HG03521 (cell line): ENCODE measurements at regions not wholly inside any gene's neighbourhood (a gene's known extent, or its start where the extent isn't known, plus 50 kb on each side); places are given as distances from the start of the nearest gene placed in this dataset.

Source experiments
- ATAC-seq: cut with Tn5 transposase; IDR thresholded peaks from one replicate; pipeline ENCODE4 v1.9.1; 2021; ENCODE audit warnings: mild to moderate bottlenecking, moderate library complexity; ENCODE audit not compliant: unreplicated experiment

GRCh38 chr13:56924401-56924800, 216.3 kb upstream of the PRR20A start:
- no peak for ATAC-seq

DNA sequence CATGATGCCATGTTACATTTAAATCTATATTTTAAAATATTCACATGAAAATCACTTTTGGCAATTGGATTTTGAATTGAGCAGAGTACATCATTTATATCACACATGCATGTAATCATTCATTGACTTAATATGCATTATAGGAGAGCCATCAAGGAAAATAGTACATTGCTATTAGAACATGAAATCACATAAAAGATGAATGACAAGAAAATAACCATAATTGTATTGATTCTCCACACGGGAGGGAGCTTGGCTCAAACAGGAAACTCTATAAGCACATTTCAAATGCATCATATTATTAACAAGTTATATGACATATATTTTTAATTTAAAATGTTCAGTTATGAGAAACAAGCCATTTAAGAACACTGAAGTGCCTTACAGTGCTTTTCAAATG, 208.6 kb upstream of the PRR20A start:
- no peak for ATAC-seq

DNA sequence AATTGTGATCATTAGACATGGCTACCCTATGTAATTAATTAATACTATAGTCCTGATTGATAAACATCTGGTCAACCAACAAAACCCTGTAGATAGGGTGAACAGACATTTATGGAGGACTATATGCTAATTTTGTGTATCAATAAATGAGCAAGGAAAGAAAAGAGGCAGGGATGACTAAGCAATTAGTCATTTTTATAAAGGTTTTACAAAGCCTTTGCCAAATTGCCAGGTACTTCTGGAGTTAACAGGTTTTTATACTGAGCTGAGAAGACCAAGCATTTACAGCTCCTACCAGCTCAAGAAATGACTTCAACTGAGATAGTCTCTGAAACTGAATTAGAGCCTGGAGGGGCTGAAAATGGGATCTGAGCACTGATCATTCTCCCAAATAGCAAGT, 186.8 kb upstream of the PRR20A start:
- no peak for ATAC-seq

DNA sequence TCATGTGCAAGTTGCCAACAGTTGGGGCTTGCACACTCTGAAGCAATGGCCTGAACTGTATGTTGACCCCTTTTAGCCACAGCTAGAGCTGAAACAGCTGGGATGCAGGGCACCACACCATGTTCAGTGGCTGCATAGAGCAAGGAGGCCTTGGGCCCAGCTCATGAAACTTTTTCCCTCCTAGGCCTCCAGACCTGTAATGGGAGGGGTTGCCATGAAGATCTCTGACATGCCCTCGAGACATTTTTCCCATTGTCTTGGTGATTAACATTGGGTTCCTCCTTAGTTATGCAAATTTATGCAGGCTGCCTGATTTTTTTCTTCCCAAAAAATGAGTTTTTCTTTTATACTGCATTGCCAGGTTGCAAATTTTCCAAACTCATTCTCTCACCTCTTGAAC, 165.1 kb upstream of the PRR20A start:
- no peak for ATAC-seq

GRCh38 chr13:56980856-56981255, 159.9 kb upstream of the PRR20A start:
- no peak for ATAC-seq

- ATAC-seq = no peak
Measured at GRCh38 chr13:56986121-56986520, 154.6 kb upstream of the PRR20A start.

DNA sequence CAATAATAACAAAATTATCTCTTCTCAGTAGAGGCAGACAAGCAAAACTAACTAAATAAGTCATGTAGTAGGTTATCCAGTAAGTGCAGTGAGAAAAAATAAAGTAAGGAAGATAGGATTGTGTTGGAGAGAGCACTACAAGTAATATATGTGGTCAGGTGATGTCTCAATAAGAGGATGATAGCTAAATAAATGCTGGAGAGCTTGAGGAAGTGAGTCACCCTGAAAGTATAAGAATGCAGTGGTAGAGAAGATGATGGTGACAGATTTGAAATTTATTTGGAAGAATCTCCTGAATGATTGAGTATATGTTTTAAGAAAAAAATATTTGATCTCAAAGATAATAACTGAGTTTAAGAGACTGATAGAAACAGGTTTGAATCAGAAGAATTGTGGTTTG, 152.2 kb upstream of the PRR20A start:
- no peak for ATAC-seq

DNA sequence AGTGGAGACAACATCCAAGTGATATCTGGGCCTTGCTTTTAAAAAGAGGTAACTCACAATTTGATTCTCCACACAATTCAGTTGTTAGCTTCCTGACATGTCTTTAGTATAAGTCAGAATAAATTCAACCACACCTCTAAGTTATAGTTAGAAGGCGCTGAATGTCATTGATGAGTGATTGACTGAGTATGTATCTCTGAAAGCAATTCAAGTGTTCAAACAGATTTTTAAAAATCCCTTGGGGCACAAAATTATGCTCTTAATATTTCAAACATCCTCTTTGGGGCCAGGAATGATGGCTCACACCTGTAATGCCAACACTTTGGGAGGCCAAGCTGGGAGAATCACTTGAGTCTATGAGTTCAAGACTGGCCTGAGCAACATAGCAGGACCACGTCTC, 137.0 kb upstream of the PRR20A start:
- no peak for ATAC-seq

DNA sequence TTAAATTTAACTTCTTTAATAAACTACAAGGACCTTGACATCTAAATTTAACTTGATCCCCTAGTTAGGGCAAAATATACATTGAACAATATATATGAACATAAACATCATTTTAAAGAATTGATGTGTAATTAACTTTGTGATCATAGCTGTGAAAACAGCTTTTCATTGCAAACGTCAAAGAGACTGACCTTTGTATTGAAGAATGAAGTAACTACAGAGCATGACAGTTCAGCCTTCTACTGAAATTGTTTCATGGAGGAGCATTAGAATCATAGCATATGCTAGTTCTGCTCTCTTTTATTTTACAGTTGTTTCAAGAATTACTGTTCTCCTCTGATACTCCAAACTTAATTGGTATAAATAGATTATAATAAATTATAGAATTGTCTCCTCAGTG, 123.4 kb upstream of the PRR20A start:
- ATAC-seq = no peak

- no peak for ATAC-seq
Measured at GRCh38 chr13:57018915-57019314, 121.8 kb upstream of the PRR20A start.

DNA sequence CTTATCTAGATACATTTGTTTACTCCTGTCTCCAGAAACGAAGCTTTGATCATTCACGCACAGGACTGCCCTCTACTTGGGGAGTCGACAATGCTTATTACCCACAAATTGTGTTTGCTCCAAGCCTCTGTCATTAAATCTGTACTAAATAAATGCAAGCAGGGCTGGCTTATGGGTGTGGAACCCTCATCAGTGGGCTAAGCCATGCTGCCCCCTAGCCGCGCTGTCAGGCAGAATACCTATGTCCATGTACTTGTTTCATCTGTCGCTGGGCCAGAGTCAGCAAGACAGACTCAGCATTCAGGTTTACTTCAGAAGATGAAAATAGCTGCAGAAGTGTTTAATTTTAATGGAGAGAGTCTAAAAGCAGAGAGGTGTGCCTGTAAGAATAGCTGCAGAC, 110.0 kb upstream of the PRR20A start:
- ATAC-seq = no peak

DNA sequence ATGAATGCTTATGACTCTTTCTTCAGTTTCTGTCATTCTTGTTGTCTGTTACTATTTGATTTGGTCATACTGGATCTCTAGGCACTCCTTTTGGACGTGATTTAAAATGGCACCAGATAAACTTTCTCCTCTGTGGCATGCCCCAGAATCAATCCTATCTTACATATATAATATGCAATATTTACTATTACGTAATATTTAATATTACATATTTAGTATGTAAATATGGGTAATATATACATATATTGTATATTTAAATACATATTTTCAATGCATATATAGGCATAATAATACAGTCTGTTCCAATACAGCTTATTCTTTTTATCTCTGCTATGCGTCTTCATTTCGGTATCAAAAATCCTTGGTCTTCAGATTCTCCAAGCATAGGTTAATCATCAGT, 104.4 kb upstream of the PRR20A start:
- no peak for ATAC-seq

DNA sequence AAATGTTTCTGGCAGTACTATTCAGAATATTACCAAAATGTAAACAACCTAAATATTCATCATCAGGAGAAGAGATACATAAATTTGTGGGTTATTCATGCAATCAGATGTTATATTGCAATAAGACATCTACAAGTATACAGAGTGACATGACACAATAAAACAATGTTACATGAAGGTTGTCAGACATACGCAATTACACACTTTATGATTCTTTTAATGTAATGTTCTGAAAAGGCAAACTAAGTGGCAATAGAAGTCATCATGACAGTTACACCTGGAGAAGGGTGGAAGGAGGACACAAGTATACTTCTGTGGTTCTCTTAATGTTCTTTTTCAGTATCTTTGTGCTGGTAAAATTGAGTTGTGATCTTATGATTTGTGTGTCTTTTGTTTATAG, 95.8 kb upstream of the PRR20A start:
- no peak for ATAC-seq

DNA sequence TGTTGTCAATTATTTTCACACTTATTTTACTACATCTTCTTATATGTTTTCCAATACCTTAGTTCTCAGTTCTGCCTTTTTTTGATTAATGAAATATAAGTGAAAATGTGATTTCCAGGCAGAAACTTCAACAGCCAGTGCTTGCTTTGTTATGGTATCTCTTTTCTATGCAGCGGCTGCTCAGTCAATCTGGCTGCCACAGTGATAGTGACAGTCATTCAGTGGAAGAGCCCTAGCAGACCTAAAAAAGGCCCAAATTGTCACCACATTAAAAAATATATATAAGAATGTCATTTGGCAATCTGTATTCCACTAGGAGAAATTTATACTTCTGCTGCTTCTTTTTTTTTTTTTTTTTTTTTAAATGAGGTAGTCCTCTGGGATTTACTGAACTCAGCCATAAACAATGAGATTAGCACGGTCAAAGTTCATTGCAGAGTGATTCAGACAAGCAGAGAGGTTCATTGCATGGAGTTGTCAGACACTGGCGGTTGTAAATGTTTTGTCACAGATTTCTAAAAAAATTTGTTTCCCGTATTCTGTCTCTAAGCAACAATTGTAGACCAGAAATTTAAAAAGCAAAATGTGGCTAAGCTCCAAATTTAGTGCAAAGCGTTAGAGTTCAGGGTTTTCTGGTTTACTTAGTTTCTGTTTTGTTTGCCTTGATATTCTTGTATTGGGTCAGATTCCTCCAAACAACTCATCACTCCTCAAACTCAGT, 94.7 kb upstream of the PRR20A start:
- no peak for ATAC-seq

DNA sequence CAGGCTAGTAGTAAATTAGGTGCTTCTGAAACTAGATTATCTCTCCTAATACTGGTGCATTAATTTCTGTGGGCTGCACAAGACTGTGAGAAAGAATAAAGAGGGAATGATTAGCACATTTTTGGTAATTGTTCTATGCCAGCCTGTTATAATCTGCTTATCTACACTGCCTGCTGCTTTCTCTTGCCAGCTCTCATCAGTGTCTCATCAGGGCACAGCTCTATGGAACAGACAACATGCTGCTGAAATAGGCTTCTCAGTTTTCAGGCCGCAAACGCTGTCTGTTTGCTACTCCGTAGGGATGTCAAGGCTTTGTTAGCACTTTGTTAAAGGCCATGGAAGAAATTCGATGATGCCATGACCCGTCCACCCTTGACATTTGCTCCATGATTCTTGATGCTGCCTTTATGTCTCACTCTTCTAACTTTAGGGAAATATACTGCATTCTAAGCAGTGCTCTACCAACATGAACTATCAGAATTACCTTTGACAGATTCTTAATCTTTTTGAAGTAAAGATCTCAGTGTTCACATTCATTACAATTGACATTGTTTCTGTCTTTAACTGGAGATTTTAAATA, 84.0 kb upstream of the PRR20A start:
- no peak for ATAC-seq

- no peak for ATAC-seq
Measured at GRCh38 chr13:57063007-57063406, 77.7 kb upstream of the PRR20A start.

GRCh38 chr13:57073983-57074382, 66.7 kb upstream of the PRR20A start:
- no peak for ATAC-seq

DNA sequence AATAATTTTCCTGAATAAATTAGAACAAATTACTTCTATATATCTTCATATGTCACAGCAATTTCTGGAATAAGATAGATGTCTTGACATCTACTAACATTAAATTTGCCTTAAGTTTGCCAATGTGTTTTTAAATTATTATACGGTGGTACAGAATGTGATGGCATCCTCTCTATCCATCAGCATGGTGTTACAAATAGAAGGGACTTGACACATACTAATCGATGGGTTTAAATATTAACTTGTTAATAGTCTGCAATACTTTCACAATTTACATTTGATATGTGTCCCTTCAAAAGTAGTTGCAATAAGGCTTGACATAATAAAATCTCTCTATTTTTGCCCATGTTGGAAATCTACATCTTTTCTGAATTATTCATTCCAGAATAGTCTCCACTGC, 65.1 kb upstream of the PRR20A start:
- ATAC-seq = no peak

DNA sequence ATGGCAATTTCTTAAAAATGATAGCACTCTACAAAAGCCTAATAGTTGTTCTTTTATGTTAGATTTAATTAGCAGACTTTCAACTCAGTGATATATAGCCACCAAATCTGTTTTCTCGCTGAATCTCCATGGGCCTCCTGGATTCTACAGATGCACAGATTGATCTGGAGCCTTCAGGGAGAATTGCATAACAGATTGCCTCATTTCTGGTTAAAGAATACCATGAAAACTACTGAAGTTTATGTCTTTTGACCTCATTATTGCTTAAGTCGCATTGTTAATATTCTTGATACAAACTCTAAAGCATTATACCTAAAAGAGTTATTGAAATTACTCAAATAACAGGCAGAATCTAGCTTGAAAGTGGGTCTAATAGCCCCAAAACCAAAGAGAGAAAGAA, 53.7 kb upstream of the PRR20A start:
- ATAC-seq = no peak
